GM19395 (cell line): ENCODE measurements at regions not wholly inside any gene's neighbourhood (a gene's known extent, or its start where the extent isn't known, plus 50 kb on each side); places are given as distances from the start of the nearest gene placed in this dataset.
A peak's percentile ranks its signal among the peaks of the same experiment; 100 is the strongest.

Experiments used
- ATAC-seq: cut with Tn5 transposase; IDR thresholded peaks from one replicate; pipeline ENCODE4 v1.9.1; 2021; ENCODE audit warnings: mild to moderate bottlenecking, moderate library complexity; ENCODE audit not compliant: unreplicated experiment

- ATAC-seq = no peak
Observed at GRCh38 chr12:69123919-69124638, 115.3 kb upstream of the CPSF6 start.

- ATAC-seq = no peak
Observed at GRCh38 chr12:69129017-69129416, 110.4 kb upstream of the CPSF6 start.

GRCh38 chr12:69129564-69129963 is 109.8 kb upstream of the CPSF6 start:
- no peak for ATAC-seq

- ATAC-seq = no peak
Observed at GRCh38 chr12:69130064-69130463, 109.3 kb upstream of the CPSF6 start.

GRCh38 chr12:69131077-69131476 is 108.3 kb upstream of the CPSF6 start:
- no peak for ATAC-seq

GRCh38 chr12:69136931-69137613 is 102.3 kb upstream of the CPSF6 start:
- ATAC-seq = no peak

GRCh38 chr12:69141074-69141473 is 98.3 kb upstream of the CPSF6 start:
- ATAC-seq = no peak

GRCh38 chr12:69149270-69149669 is 90.1 kb upstream of the CPSF6 start:
- no peak for ATAC-seq

GRCh38 chr12:69150083-69150795 is 89.1 kb upstream of the CPSF6 start:
- ATAC-seq = no peak

GRCh38 chr12:69150796-69151127 is 88.6 kb upstream of the CPSF6 start:
- no peak for ATAC-seq

GRCh38 chr12:69151254-69151764 is 88.1 kb upstream of the CPSF6 start:
- no peak for ATAC-seq

- peak; percentile 54 for ATAC-seq
Observed at GRCh38 chr12:69154585-69155363, 84.6 kb upstream of the CPSF6 start.

- ATAC-seq = peak; percentile 92
Observed at GRCh38 chr12:69157023-69157655, 82.2 kb upstream of the CPSF6 start.

- peak; percentile 75 for ATAC-seq
Observed at GRCh38 chr12:69161829-69162228, 77.5 kb upstream of the CPSF6 start.

GRCh38 chr12:69163681-69164362 is 75.5 kb upstream of the CPSF6 start:
- ATAC-seq = no peak

- no peak for ATAC-seq
Observed at GRCh38 chr12:69167648-69168165, 71.7 kb upstream of the CPSF6 start.

- ATAC-seq = no peak
Observed at GRCh38 chr12:69168363-69168762, 71.0 kb upstream of the CPSF6 start.

- no peak for ATAC-seq
Observed at GRCh38 chr12:69168828-69169227, 70.5 kb upstream of the CPSF6 start.

GRCh38 chr12:69170293-69170692 is 69.1 kb upstream of the CPSF6 start:
- no peak for ATAC-seq

GRCh38 chr12:69171881-69172280 is 67.5 kb upstream of the CPSF6 start:
- ATAC-seq = no peak
